Gastrocnemius medialis (tissue), 4 donors: ENCODE measurements at regions not wholly inside any gene's neighbourhood (a gene's known extent, or its start where the extent isn't known, plus 50 kb on each side); places are given as distances from the start of the nearest gene placed in this dataset.

Experiments used
- CTCF ChIP-seq, 5 experiments: fragments of 450-650 bp in 3 of 5; fragments of 200-600 bp in 2 of 5; sonication (generic) in 2 of 5; IDR thresholded peaks in 4 of 5; conservative IDR thresholded peaks in 1 of 5; 1 replicate in 4 of 5; 2 replicates in 1 of 5; pipeline ENCODE4 v1.5.1; 2016 to 2019; ENCODE audit warnings: antibody characterized with exemption in 5 of 5, mild to moderate bottlenecking in 3 of 5, moderate library complexity in 3 of 5
- POLR2A ChIP-seq, 2 donors: fragments of 450-650 bp; IDR thresholded peaks; one replicate each; pipeline ENCODE4 v1.6.1; 2017; ENCODE audit warnings: antibody characterized with exemption in 2 of 2, mild to moderate bottlenecking in 2 of 2, moderate library complexity in 2 of 2

DNA sequence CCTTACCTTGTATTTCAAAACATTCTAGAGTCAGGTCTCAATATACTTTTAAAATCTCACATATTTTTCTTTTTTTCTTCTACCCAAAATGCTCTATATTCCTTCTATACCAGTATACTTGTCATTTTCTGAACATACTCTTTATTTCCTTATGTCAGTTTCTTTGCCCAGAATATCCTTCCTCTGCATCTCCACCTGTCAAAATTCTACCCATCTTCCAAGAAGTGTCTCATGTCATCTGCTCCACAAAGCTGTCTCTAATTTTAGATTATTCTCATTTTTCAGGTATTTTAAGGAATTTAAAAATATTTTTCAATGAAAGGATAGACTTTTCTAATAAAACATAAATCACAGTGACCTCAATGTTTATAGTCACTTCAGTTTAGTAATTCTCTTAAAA is 328.0 kb upstream of the SMIM30 start:
- no peak for TF ChIP-seq POLR2A (IDR thresholded peaks at IDR 0.05)
- no peak for TF ChIP-seq CTCF (IDR thresholded peaks at IDR 0.05 in 4 of 5, conservative IDR thresholded peaks at IDR 0.05 in 1 of 5)
